H1 (cell line): ENCODE measurements at regions not wholly inside any gene's neighbourhood (a gene's known extent, or its start where the extent isn't known, plus 50 kb on each side); places are given as distances from the start of the nearest gene placed in this dataset.

ENCODE experiments used
- CTCF ChIA-PET: fragments of 300-600 bp; sonication (Branson Sonifier 250); formaldehyde crosslinking; loops from one replicate; lab custom pipeline; 2021; ENCODE audit not compliant: partially characterized antibody; lab: Charles Lee
- POLR2A ChIA-PET: fragments of 300-600 bp; sonication (Branson Sonifier 250); formaldehyde crosslinking; loops from one replicate; lab custom pipeline; 2021; ENCODE audit warnings: inconsistent platforms; ENCODE audit not compliant: partially characterized antibody; lab: Charles Lee
- DNase-seq, 2 experiments: peaks; one replicate each; pipeline versions ENCODE4 v3.0.0 to v3.0.0-alpha.2; 2010 to 2022; ENCODE audit warnings: low spot score in 2 of 2, low read depth in 1 of 2, mixed read lengths in 1 of 2
- FAIRE-seq: peaks from 2 replicates; lab custom pipeline; 2011; peaks lifted over from hg19 to GRCh38; lab: Jason Lieb, UNC
- H2AFZ ChIP-seq: 2 replicates; pipeline ENCODE4 v1.8.1; 2012; ENCODE audit warnings: low read length, inconsistent platforms
- H2AK5ac ChIP-seq: 2 replicates; pipeline ENCODE4 v1.6.1; 2013; ENCODE audit warnings: low read depth, low read length
- H2BK120ac ChIP-seq: replicated peaks from 2 replicates; pipeline ENCODE3; 2013; ENCODE audit warnings: low read depth, low read length, inconsistent platforms
- H2BK12ac ChIP-seq: 2 replicates; pipeline ENCODE4 v1.6.1; 2013; ENCODE audit warnings: low read depth, low read length
- H2BK15ac ChIP-seq: 2 replicates; pipeline ENCODE4 v1.6.1; 2013; ENCODE audit warnings: low read length
- H2BK20ac ChIP-seq: 2 replicates; pipeline ENCODE4 v1.6.1; 2013; ENCODE audit warnings: low read length
- H2BK5ac ChIP-seq: 2 replicates; pipeline ENCODE4 v1.6.1; 2013; ENCODE audit warnings: low read depth, low read length
- H3K14ac ChIP-seq: 2 replicates; pipeline ENCODE4 v1.6.1; 2013; ENCODE audit warnings: inconsistent platforms; ENCODE audit not compliant: insufficient read length
- H3K18ac ChIP-seq: 2 replicates; pipeline ENCODE4 v1.6.1; 2013; ENCODE audit warnings: low read length; ENCODE audit errors: extremely low read depth
- H3K23ac ChIP-seq: 2 replicates; pipeline ENCODE4 v1.6.1; 2013; ENCODE audit warnings: inconsistent platforms; ENCODE audit not compliant: insufficient read length
- H3K23me2 ChIP-seq: 2 replicates; pipeline ENCODE4 v1.6.1; 2013; ENCODE audit warnings: low read depth, low read length
- H3K27ac ChIP-seq: 2 replicates; pipeline ENCODE4 v1.6.1; 2011; ENCODE audit warnings: low read depth, low read length, inconsistent platforms
- H3K27me3 ChIP-seq, 4 experiments: replicated peaks in 1 of 4; 1 replicate in 1 of 4; 2 replicates in 3 of 4; pipeline versions ENCODE4 v1.6.1 to v1.8.1; 2011 to 2013; ENCODE audit warnings: low read length in 3 of 4, mild to moderate bottlenecking in 3 of 4, inconsistent platforms in 2 of 4, mixed read lengths in 2 of 4, moderate library complexity in 1 of 4; ENCODE audit not compliant: control insufficient read depth in 3 of 4, insufficient read depth in 3 of 4; ENCODE audit errors: extremely low read depth in 1 of 4
- H3K36me3 ChIP-seq, 4 experiments: 2 replicates each; pipeline versions ENCODE4 v1.6.1 to v1.8.1; 2011 to 2013; ENCODE audit warnings: mild to moderate bottlenecking in 4 of 4, low read length in 3 of 4, moderate library complexity in 2 of 4, control low read depth in 1 of 4, inconsistent platforms in 1 of 4; ENCODE audit not compliant: insufficient read depth in 4 of 4, control insufficient read depth in 2 of 4
- H3K4ac ChIP-seq: replicated peaks from 2 replicates; pipeline ENCODE3; 2013; ENCODE audit warnings: low read length, low read depth, mixed read lengths, inconsistent platforms; ENCODE audit not compliant: insufficient read length
- H3K4me1 ChIP-seq, 4 experiments: replicated peaks in 1 of 4; 1 replicate in 1 of 4; 2 replicates in 3 of 4; pipeline versions ENCODE4 v1.6.1 to v1.8.1; 2011 to 2013; ENCODE audit warnings: low read length in 3 of 4, inconsistent platforms in 2 of 4, mixed read lengths in 1 of 4; ENCODE audit not compliant: insufficient read depth in 4 of 4, control insufficient read depth in 3 of 4
- H3K4me2 ChIP-seq, 2 experiments: 2 replicates each; pipeline versions ENCODE4 v1.6.1 to v1.8.1; 2011 to 2013; ENCODE audit warnings: low read depth in 2 of 2, low read length in 2 of 2, control low read depth in 1 of 2, inconsistent platforms in 1 of 2, mild to moderate bottlenecking in 1 of 2; ENCODE audit not compliant: insufficient read depth in 1 of 2
- H3K4me3 ChIP-seq, 4 experiments: fragments of 200-600, 300-600 bp in 1 of 4; sonication (generic), shearing (Covaris generic), sonication (Bioruptor Twin) in 1 of 4; 2 replicates each; pipeline versions ENCODE4 v1.5.1 to v1.8.1; 2011 to 2016; ENCODE audit warnings: low read length in 4 of 4, low read depth in 3 of 4, control low read depth in 2 of 4, inconsistent platforms in 2 of 4, mild to moderate bottlenecking in 2 of 4, mixed read lengths in 1 of 4, moderate library complexity in 1 of 4; ENCODE audit not compliant: insufficient read depth in 2 of 4; ENCODE audit errors: extremely low read depth in 1 of 4
- H3K56ac ChIP-seq: replicated peaks from 2 replicates; pipeline ENCODE3; 2013; ENCODE audit warnings: low read depth, mild to moderate bottlenecking, mixed read lengths, low read length, inconsistent platforms; ENCODE audit not compliant: insufficient read length
- H3K79me1 ChIP-seq: 2 replicates; pipeline ENCODE4 v1.6.1; 2013; ENCODE audit warnings: low read depth, low read length, control low read depth
- H3K79me2 ChIP-seq, 2 experiments: 2 replicates each; pipeline versions ENCODE4 v1.6.1 to v1.8.1; 2012 to 2013; ENCODE audit warnings: low read length in 2 of 2, mild to moderate bottlenecking in 2 of 2, inconsistent platforms in 1 of 2; ENCODE audit not compliant: insufficient read depth in 2 of 2, control insufficient read depth in 1 of 2
- H3K9ac ChIP-seq, 4 experiments: replicated peaks in 1 of 4; 1 replicate in 1 of 4; 2 replicates in 3 of 4; pipeline versions ENCODE4 v1.6.1 to v1.8.1; 2011 to 2013; ENCODE audit warnings: low read depth in 3 of 4, low read length in 3 of 4, control low read depth in 2 of 4, mild to moderate bottlenecking in 2 of 4, moderate library complexity in 2 of 4, inconsistent platforms in 1 of 4; ENCODE audit errors: extremely low read depth in 1 of 4
- H3K9me3 ChIP-seq, 2 experiments: 2 replicates each; pipeline versions ENCODE4 v1.6.1 to v1.8.1; 2012 to 2013; ENCODE audit warnings: mild to moderate bottlenecking in 2 of 2, moderate library complexity in 2 of 2, control low read depth in 1 of 2, inconsistent platforms in 1 of 2, low read depth in 1 of 2, low read length in 1 of 2, mixed read lengths in 1 of 2; ENCODE audit not compliant: insufficient read depth in 2 of 2
- H4K20me1 ChIP-seq, 2 experiments: replicated peaks in 1 of 2; 2 replicates each; pipeline versions ENCODE3 to v1.8.1; 2011 to 2013; ENCODE audit warnings: inconsistent platforms in 2 of 2, low read length in 2 of 2, mild to moderate bottlenecking in 1 of 2; ENCODE audit not compliant: insufficient read depth in 2 of 2, control insufficient read depth in 1 of 2
- H4K5ac ChIP-seq: 2 replicates; pipeline ENCODE4 v1.6.1; 2013; ENCODE audit warnings: low read length, low read depth, mixed read lengths, inconsistent platforms; ENCODE audit not compliant: insufficient read length
- H4K8ac ChIP-seq: 2 replicates; pipeline ENCODE4 v1.8.0; 2013; ENCODE audit warnings: mild to moderate bottlenecking, moderate library complexity, low read length, inconsistent platforms; ENCODE audit not compliant: insufficient read depth; ENCODE audit errors: extremely low read depth
- H4K91ac ChIP-seq: replicated peaks from 2 replicates; pipeline ENCODE3; 2013; ENCODE audit warnings: low read length, mixed read lengths, inconsistent platforms; ENCODE audit not compliant: insufficient read length
- CBX8 ChIP-seq: fragments of 300-800, 300-1000 bp; sonication (generic); IDR thresholded peaks from 2 replicates; pipeline ENCODE4 v1.7.1; 2016; ENCODE audit warnings: low read depth, low read length, borderline replicate concordance
- EGR1 ChIP-seq: IDR thresholded peaks from 2 replicates; pipeline ENCODE4 v1.6.1; 2011; ENCODE audit warnings: low read depth, low read length, borderline replicate concordance
- RFX5 ChIP-seq: IDR thresholded peaks from 2 replicates; pipeline ENCODE4 v1.6.1; 2011; ENCODE audit warnings: low read depth, low read length, improper control_type of control experiment, borderline replicate concordance
- WGBS, 2 experiments: shearing (Covaris generic) in 1 of 2; methylation state at CpG; one replicate each; pipeline versions ENCODE4 v1.1.6 to v1.1.7; 2013 to 2015; ENCODE audit warnings: low lambda C conversion rate in 2 of 2, mixed read lengths in 2 of 2, inconsistent platforms in 1 of 2, low coverage in 1 of 2, missing lambda C conversion rate in 1 of 2; ENCODE audit not compliant: insufficient replicate concordance in 2 of 2, insufficient coverage in 1 of 2, insufficient read length in 1 of 2; ENCODE audit errors: extremely low coverage in 1 of 2, missing lambda C conversion rate in 1 of 2; 5-methylcytosine and 5-hydroxymethylcytosine counted together

- Histone ChIP-seq H3K27ac (no peak overlapping the region), H3K56ac (no peak overlapping the region), H4K8ac (no peak overlapping the region), H3K23me2 (no peaks in the 10 kb centered on the region), H3K9ac (no peak overlapping the region), H4K20me1 (no peaks in the 10 kb centered on the region), H3K4ac (no peak overlapping the region), H2BK12ac (no peak overlapping the region), H3K36me3 (no peaks in the 10 kb centered on the region), H3K9me3 (no peaks in the 10 kb centered on the region), H3K79me2 (no peaks in the 10 kb centered on the region), H3K27me3 (no peaks in the 10 kb centered on the region), H2AFZ (no peak overlapping the region), H2AK5ac (no peak overlapping the region), H4K91ac (no peak overlapping the region), H3K23ac (no peak overlapping the region), H3K4me1 (no peaks in the 10 kb centered on the region), H3K18ac (no peak overlapping the region), H3K14ac (no peak overlapping the region), H3K4me2 (no peak overlapping the region), H2BK15ac (no peak overlapping the region), H3K79me1 (no peaks in the 10 kb centered on the region), H4K5ac (no peak overlapping the region), H2BK120ac (no peak overlapping the region), H2BK20ac (no peak overlapping the region), H3K4me3 (no peak overlapping the region), H2BK5ac (no peak overlapping the region)
- ChIA-PET CTCF (no interaction called here), POLR2A (no interaction called here)
- DNase-seq, result no peak
- WGBS, 2 experiments, result 80% methylated on average over 1 of the region's 1 CpG; no CpG with 5 or more reads in 1 of the 2 experiments
- TF ChIP-seq EGR1, result no peak
- TF ChIP-seq RFX5, result no peak
- TF ChIP-seq CBX8, result no peak
- no peak for FAIRE-seq
Observed at GRCh38 chr3:87958289-87958688, 100.5 kb downstream of the CGGBP1 start.
